ENCODE measurements at regions not wholly inside any gene's neighbourhood (a gene's known extent, or its start where the extent isn't known, plus 50 kb on each side); places are given as distances from the start of the nearest gene placed in this dataset.

- no peak for TF ChIP-seq GATA3 (IDR thresholded peaks at IDR 0.05; ENCODE audit: low read depth, low read length)
- TF ChIP-seq GATA2 (IDR thresholded peaks at IDR 0.05; ENCODE audit: low read depth, low read length): no peak
These were observed 51.8 kb upstream of the NDUFB4 start for GRCh38 chr3:120544361-120544760.

DNA sequence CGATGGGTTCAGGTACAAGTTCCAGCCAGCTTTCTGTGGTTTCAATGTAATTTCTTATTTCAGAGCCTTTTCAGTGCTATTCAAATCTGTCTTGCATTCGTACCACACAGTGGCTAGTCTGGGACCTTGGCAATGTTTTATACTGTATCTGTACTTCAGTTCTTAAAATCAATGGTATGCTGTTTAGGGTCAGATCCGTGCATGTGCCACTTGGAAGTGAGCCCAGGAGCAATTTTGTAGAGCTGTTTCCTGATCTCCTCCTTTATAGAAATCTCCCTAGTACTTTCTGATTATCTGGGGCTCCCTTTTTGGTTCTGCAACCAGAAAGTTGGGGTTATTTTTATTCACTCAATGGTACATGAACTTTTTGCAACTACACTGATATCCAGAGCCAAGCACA is 59.5 kb upstream of the NDUFB4 start:
- TF ChIP-seq GATA2 (IDR thresholded peaks at IDR 0.05; ENCODE audit: low read depth, low read length) (no peak), GATA3 (IDR thresholded peaks at IDR 0.05; ENCODE audit: low read depth, low read length) (no peak)

GRCh38 chr3:120532969-120533368 is 63.2 kb upstream of the NDUFB4 start:
- TF ChIP-seq GATA3 (IDR thresholded peaks at IDR 0.05; ENCODE audit: low read depth, low read length): no peak
- no peak for TF ChIP-seq GATA2 (IDR thresholded peaks at IDR 0.05; ENCODE audit: low read depth, low read length)

GRCh38 chr3:120528163-120528562 is 68.0 kb upstream of the NDUFB4 start:
- TF ChIP-seq GATA2 (IDR thresholded peaks at IDR 0.05; ENCODE audit: low read depth, low read length) (no peak), GATA3 (IDR thresholded peaks at IDR 0.05; ENCODE audit: low read depth, low read length) (no peak)

DNA sequence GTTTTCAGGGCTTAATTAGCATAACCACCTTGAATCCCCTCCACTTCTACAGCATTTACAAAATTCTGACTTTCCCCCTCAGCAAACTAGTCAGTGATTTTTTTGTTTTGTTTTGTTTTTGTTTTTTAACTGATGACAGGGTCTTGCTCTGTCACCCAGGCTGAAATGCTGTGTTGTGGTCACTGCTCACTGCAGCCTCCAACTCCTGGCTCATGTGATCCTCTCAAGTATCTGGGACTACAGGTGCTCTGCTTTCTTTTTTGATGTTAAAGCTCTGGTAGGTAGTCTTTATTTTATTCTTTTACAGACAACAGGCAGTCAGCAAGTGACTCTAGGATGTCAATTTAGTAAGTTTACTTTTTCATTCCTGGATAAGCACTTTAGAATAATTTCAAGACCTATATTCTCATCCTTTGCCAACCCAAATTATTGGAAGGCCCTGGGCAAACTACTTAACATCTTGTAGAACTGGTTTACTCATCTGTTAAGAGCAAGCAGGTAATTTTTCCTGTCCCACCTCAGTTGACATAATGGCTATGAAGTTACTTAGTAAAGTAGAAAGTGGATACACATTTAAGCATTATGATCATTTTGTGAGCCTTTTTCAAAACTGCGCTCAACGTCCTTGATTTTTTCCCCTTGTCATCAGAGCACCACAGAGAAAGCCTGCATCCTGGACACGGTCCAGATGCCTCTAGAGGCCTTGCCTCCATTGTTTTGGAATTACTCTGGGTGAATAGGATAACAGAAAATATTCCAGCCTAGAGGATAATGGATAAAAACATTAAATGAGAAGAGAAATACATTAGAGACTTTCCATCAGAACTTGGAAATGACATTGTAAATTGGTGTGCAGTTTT is 69.9 kb upstream of the NDUFB4 start:
- TF ChIP-seq GATA3 (IDR thresholded peaks at IDR 0.05; ENCODE audit: low read depth, low read length) (no peak), GATA2 (IDR thresholded peaks at IDR 0.05; ENCODE audit: low read depth, low read length) (no peak)

DNA sequence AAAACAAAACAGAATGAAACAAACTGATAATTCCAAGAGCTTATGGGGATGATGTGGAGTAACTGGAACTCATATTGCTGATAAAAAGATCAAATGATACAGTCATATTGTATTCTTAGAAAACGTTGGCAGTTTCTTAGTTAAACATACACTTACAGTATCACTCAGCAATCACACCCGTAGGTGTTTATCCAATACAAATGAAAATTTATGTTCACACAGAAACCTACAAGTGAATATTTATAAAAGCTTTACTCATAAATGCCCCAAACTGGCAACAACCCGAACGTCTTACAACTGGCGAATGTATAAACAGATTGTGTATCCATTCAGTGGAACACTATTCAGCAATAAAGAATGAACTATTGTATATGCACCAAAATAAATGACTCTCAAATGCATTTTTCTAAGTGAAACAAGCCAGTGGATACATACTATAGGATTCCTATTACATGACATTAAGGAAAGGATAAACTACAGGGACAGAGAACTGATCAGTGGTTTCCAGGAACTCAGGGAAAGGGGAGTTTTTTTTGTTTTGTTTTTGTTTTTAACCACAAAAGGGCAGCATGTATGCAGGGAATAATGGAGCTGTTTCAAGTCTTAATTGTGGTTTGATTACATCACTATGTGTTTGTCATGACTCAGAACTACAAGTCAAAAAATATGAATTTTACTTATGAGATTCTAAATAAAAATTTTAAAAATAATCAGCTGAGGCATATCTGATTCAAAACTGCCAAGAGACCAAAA is 71.8 kb upstream of the NDUFB4 start:
- TF ChIP-seq GATA3 (IDR thresholded peaks at IDR 0.05; ENCODE audit: low read depth, low read length) (no peak), GATA2 (IDR thresholded peaks at IDR 0.05; ENCODE audit: low read depth, low read length) (no peak)

- peak; percentile 73 for TF ChIP-seq GATA2 (IDR thresholded peaks at IDR 0.05; ENCODE audit: low read depth, low read length)
- TF ChIP-seq GATA3 (IDR thresholded peaks at IDR 0.05; ENCODE audit: low read depth, low read length): peak; percentile 45
These were observed 65.3 kb upstream of the FSTL1 start for GRCh38 chr3:120516136-120516535.

- TF ChIP-seq GATA2 (IDR thresholded peaks at IDR 0.05; ENCODE audit: low read depth, low read length): no peak
- TF ChIP-seq GATA3 (IDR thresholded peaks at IDR 0.05; ENCODE audit: low read depth, low read length): no peak
These were observed 61.9 kb upstream of the FSTL1 start for GRCh38 chr3:120512655-120513054.

DNA sequence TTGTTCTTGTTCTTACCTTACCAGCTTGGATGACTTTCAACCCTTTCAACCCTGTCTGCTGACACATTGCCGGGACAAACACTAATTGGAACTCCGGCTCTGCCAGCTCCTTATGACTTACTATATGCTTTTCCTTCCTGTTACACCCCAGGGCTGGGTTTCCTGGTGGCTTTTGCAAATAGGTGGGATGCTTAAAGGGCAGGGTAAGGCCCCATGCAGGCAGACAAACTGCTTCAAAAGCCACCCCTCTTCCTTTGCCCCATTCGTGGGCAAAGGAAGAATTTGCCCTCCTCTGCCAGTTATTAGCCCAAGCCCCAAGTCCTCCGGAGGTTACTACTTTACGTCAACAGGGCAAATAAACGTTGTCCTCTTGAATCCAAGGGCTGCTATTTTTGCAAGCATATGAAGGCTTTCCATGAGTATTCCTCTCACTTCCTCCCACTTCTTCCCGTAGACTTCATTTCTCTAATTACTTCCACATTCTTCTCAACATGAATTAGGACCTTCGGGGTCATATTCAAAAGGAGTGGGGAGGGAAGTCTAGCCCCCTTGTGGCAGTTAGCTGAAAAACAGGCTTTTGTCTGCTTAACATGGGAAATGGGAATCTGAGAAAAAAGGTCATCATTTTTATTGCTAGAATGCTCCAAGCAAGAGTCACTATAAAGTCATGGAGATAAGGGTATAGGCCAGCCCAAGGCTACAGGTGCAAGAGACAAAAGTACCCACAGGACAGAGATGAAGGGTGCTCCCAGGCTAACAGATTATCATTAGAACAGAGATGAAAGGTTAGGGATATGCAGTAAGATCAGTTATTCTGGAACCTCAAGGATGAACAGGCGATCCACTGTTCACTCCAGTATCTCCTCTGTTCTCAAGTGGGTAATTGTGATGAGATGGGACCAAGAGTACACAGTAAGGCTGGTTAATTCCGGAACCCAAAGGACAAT is 56.3 kb upstream of the FSTL1 start:
- TF ChIP-seq GATA2 (IDR thresholded peaks at IDR 0.05; ENCODE audit: low read depth, low read length) (no peak), GATA3 (IDR thresholded peaks at IDR 0.05; ENCODE audit: low read depth, low read length) (no peak)

- TF ChIP-seq GATA2 (IDR thresholded peaks at IDR 0.05; ENCODE audit: low read depth, low read length): no peak
- TF ChIP-seq GATA3 (IDR thresholded peaks at IDR 0.05; ENCODE audit: low read depth, low read length): no peak
These were observed 55.5 kb upstream of the FSTL1 start for GRCh38 chr3:120506076-120506827.

DNA sequence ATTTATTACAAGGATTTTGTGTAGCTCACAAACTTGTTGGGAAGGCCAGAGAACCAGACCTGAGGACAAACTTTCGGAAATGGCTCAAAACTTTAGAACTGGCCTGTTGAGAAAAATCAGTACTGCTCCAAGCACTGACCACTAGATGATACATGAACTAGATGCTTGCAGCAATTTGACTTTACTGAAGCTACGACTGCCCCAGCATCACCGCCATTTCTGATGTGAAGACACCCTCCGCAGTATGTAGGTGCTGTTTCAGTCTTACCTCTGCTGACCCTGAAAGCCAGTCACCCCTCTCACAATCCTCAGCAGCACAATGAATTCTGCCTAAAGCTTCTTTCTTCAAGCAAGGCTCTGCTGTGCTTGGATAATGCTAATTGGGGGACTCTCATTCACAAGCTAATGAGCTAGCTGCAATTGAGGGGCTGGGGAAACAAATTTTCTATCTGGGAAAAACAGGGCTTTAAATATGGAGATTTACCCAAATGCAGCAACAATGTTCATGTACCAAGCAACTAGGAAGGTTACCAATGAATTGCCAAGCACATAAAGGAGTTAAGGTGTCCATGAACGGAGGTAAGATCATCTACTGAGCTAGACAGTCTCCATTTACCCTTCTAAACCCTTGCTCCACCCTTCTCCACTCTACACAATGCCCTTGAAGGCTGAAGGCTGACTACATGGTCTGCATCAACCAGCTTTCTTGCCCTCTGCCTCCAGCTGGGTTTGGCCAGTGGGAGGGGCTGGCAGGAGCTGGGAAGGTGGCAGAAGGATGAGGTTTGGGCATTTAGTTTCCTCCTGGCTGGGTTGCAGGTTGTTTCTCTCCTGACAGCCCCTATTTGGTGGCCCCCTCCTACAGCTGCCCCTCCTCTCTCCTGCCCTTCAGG is 53.2 kb upstream of the FSTL1 start:
- TF ChIP-seq GATA3 (IDR thresholded peaks at IDR 0.05; ENCODE audit: low read depth, low read length): no peak
- TF ChIP-seq GATA2 (IDR thresholded peaks at IDR 0.05; ENCODE audit: low read depth, low read length): no peak

GRCh38 chr3:120502116-120502515 is 51.3 kb upstream of the FSTL1 start:
- TF ChIP-seq GATA3 (IDR thresholded peaks at IDR 0.05; ENCODE audit: low read depth, low read length) (no peak), GATA2 (IDR thresholded peaks at IDR 0.05; ENCODE audit: low read depth, low read length) (no peak)
